ENCODE measurements at regions not wholly inside any gene's neighbourhood (a gene's known extent, or its start where the extent isn't known, plus 50 kb on each side); places are given as distances from the start of the nearest gene placed in this dataset.
"Not testable (repeated sequence)": the region's sequence is repeated elsewhere in the genome, so short reads cannot be mapped to it uniquely, and the experiment has no call there.

DNA sequence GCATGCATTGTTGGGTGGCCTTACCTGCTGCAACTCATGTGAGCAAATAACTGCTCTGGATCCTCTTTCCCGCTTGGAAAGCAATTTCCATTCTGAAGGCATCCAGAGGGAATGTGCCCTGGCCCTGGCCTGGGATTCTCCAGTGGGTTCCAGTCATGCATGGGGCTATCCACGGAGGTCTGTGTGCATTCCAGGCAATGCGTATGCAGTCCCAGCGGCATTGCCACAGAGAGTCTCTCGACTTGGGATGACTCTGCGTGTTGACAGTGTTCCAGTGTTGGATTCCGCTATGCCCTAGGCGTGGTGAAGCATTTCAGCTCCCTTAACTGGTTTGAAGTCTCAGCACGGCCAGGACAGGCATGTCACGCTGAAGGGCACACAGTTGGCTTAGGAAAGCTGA lies 113.9 kb downstream of the SNRPN start:
- no peak for DNase-seq

DNA sequence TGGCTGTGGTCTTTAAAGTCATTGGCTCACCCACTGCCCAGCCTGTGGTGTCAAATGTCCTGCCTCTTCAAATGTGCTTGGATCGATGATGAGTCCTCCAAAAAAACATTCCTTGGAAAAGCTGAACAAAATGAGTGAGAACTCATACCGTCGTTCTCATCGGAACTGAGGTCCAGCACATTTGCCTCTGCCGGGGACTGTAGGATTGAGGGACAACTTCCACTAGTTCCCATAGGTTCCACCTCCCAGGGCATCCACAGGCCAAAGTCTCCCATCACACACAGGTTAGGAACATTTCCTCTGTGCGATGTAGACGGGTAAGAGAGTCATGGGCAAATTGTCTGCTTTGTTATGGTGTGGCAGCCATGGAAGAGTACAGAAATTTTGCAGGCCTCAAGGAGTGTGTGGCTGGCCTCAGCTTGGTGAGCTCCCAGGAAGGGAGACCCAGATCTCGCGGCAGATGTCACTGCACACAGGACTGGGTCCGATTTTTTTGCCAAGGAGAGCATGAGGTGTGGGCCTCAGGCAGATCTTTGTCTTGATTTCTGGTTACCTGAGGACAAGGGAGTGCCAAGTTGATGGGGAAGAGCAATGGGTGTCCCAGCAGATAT lies 115.7 kb downstream of the SNRPN start:
- DNase-seq: no peak

DNA sequence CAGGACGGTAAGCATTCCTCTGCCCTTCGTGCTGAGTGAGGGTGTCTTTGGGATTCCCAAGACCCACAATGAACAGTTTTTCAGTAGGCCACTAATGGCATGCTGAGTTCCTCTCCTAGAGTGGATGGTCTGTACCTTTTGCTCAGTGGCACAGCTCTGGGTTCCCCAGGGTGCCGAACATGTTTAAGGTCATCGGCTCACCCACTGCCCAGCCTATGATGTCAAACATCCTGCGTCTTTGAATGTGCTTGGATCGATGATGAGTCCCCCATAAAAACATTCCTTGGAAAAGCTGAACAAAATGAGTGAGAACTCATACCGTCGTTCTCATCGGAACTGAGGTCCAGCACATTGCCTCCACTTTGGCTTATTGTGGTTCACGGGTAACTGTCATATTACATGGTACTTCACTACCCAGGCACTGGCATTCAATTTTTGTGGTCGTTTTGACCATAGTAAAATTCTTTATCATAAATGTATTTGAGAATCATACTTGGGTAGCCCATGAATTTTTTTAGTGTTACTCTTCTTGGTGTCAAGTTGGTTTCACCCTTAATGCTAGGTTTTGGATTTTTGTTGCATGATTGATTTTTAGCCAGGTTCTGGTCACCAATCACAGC lies 118.2 kb downstream of the SNRPN start:
- no peak for DNase-seq

DNA sequence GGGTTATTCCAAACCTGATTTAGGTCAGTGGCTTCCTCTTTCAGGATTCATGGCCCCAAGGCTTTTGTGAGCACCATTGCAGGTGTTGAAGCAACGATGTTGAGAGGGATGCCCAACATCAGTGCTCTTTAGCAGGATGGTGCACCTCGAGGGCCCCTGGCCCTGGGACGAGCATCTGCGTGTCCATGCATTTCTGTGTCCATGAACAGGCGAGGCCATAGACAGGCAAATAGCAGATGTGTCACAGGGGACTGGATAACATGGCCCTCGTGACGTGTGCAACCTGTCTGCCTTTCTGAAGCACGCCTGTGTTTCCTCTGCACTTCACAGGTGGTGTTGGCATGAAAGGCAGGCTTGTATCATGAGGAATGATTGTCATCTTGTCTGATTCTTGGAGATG lies 132.3 kb downstream of the SNRPN start:
- DNase-seq: no peak

DNA sequence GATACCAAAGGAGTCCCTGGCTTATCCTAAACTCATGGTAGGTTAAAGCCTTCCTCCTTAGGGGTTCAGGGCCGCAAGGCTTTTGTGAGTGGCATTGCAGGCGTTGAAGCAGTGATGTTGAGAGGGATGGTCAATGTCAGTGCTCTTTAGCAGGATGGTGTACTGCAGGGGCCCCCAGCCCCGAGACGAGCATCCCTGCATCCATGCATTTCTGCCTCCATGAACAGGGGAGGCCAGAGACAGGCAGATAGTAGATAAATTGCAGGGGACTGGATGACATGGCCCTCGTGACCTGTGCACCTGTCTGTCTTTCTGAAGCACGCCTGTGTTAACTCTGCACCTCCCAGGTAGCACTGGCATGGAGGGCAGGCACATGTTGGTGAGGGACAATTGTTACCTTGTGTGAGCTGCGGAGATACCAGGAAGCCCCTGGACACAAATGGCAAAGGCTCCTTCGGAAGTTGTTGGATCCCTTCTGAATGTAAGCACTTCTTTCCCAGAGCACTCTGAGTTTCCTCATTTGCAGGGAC lies 133.5 kb downstream of the SNRPN start:
- DNase-seq: no peak

DNA sequence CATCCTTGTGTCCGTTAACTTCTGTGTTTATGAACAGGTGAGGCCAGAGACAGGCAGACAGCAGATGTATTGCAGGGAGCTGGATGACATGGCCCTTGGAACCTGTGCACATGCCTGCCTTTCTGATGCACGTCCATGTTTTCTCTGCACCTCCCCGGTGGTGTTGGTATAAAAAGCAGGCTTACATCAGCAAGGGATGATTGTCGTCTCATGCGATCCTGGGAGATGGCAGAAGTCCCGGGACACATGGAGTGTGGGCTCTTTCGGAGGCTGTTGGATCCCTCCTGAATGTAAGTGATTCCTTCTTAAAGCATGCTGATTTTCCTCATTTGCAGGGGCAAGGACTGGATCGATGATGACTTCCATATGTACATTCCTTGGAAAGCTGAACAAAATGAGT lies 134.8 kb downstream of the SNRPN start:
- no peak for DNase-seq

DNA sequence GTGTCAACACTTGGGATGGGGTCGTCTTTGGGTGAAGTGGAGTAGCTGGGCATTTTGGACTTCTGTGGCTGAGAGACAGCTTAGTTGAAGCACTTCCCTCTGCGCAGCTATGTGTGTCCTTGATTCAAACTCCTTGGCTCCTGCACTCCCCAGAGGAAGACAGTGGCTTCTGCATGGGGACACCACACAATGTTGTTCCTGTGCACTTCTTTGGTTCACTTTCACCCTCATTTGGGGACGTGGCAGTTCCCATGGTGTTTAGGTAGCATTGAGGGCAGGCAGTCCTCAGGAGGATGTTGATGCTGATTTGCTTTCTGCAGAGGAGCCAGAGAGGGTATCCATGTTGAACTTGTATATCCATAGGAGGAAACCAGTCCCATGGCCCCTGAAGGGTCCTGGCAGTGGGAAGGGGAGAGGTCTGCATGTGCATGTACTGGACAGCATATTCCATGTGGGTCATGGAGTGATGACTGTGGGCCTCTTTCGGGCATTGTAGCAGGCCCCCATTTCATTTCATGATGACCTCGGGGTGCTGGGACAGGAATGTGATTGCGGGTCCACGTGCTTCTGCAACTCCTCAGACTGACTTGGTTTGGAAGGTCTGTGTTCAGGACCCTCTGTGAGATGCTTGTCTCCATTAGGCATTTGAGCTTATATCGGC lies 135.4 kb downstream of the SNRPN start:
- no peak for DNase-seq

DNA sequence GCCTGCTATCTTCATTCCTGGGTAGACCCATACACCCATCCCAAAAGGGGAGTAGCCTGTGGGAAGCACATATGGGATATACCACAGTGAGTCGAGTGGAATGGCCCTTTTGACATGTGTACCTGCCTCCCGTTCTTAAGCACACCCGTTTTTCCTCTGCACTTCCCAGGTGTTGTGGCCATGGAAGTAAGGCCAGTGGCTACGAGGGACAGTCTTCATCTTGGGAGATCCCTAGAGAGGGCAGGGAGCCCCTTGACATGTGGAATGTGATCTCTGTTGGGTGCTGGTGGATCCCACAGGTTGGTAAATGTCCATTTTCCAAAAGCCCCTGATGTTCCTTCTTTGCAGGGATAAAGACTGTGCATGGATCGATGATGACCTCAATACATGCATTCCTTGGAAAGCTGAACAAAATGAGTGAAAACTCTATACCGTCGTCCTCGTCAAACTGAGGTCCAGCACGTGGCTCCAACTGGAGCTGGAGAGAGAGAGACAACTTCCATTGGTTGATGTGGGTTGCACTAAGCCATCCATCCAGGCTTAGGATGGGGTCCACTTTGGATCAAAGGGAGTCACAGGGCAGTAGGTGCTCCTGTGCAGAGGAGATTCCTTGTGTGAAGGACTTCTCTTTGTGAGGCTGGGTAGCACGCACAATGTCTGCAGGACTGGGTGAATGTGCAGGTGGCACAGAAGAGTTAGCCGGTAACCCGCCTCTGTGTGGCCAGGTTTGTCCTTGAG lies 136.8 kb downstream of the SNRPN start:
- no peak for DNase-seq

DNA sequence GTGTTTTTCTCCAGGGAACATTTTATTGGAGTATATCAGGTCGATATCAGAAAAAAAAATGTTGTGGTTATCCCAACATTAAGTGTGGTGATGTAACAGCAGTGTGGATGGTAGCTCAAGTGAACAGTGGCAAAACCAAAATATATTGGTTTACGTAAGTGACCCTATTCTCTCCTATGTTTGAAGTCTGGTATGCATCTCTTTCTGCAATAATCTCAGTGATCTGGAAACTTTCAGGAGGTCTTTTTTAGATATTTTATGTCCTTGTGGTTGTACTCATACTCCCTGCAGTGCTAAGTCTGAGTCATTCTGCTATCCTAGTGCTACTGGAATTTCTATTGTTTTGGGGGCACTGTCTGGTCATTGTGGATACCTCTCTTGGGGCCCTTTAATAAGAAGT lies 137.9 kb downstream of the SNRPN start:
- DNase-seq: no peak

DNA sequence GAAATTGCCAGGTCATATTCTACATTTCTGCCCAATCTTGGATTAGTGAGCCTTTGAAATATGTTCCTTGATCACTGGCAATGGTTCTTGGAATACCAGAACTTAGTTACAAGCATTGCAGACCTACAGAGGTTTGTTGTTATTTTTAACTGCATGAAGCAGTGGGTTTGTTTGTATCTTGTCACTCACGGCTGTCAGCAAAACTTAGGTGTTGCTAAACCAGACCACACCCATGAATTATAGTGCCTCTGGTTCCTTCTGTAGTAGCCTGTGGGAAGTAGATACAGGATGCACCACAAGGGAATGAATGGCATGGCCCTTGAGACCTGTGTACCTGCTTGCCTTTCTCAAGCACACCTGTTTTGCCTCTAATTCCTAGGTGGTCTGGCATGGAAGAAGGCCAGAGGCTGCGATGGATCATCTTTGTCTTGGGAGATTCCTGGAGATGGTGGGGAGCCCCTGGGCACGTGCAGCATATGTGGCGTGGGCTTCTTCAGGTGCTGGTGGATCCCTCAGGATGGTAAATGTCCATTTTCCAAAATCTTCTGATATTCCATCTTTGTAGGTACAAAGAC lies 138.8 kb downstream of the SNRPN start:
- DNase-seq: no peak

DNA sequence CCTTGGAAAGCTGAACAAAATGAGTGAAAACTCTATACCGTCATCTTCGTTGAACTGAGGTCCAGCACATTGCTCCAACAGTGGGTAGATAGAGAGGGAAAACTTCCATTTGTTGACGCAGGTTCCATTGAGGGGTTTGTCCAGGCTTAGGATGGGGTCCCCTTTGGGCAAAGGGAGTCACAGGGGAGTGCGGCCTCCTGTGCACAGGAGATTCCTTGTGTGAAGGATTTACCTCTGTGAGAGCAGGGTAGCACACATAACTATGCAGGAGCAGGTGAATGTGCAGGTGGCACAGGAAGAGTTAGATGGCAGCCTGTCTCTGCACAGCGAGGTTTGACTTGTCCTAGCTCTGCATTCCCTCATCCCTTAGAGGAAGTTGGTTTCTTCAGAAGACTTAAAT lies 139.3 kb downstream of the SNRPN start:
- DNase-seq: no peak

DNA sequence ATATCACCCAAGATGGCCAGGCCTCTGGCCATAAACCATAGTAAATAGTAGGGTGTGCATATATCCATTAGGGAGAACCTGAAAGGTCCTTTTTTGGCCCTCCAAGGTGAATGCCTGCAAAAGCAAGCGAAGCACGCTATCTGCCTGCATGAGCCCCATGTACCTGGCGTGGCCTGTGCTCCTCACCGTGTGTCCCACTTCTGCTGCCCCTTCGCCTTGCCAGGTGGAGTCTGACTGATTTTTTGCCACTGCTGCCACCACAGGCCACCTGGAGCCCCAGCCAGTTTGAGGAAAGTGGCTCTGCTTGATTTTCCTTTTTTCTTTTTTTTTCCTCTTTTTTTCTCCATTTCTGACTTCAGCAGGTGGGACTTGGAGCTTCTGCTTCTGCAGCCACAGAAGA lies 139.7 kb downstream of the SNRPN start:
- no peak for DNase-seq

DNA sequence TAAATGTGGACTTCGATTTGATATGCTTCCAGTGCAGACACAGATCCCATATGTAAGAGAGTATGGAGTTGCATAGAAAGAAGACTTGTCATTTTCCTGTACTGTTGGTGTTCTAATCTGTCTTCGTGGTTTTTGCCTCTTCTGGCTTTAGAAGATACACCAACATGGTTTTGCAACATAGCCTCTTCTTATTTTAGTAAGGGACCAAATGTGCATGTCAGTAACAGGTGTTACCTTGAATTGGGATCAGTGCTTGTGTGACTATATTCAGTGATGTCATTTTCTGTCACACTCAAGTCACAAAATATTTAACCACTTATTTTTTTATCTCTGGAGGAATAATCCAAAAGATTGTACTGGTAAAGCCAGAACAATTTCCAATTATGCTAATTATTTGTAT lies 140.4 kb downstream of the SNRPN start:
- DNase-seq: peak; percentile 28

DNA sequence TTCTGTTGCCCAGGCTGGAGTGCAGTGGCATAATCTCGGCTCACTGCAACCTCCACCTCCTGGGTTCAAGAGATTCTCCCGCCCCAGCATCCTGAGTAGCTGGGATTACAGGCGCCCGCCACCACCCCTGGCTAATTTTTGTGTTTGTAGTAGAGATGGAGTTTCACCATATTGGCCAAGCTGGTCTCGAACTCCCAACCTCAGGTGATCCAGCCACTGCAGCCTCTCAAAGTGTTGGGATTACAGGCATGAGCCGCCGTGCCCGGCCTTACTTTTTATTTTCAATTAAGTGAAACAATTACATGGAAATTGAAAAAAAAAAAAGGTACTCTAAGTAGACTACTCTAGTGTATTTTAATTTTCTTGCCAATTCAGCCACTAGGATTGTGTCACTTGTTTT lies 145.2 kb downstream of the SNRPN start:
- DNase-seq: not testable (repeated sequence)

DNA sequence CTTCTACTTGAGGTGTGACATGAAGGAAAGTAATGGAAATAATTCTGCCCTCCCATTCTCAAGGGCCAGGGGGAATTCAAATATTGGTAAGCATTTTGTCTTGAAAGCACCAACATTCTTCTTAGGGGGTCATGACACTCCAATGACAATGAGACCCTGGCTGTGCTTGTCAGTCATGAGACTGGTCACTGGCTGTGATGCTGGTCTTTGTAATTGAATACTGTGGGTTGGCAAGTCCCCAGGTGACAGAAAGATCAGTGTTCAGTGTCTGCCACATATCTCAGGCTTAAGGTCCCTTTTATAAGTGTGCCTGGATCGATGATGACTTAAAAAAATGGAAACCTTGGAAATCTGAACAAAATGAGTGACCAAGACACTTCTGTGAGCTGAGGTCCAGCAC lies 151.4 kb downstream of the SNRPN start:
- no peak for DNase-seq

DNA sequence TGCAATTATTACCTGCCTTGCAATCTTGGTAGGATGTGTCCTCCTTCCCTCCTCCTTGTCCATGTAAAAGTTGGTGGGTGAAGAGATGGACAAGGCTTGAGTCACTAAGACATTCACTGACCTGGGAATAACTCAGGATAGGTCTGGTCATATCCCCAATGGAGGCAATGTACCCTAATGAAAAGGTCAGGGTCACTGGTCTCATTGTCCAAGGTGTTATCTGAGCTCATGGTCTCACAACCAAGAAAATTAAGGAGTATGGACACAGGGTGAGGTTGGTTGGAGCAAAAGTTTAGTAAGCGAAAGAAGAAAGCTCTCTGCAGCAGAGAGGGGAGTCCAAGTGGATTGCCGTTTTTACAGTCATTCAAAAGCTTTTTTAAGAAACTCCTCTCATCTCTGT lies 179.0 kb downstream of the SNRPN start:
- DNase-seq: no peak

DNA sequence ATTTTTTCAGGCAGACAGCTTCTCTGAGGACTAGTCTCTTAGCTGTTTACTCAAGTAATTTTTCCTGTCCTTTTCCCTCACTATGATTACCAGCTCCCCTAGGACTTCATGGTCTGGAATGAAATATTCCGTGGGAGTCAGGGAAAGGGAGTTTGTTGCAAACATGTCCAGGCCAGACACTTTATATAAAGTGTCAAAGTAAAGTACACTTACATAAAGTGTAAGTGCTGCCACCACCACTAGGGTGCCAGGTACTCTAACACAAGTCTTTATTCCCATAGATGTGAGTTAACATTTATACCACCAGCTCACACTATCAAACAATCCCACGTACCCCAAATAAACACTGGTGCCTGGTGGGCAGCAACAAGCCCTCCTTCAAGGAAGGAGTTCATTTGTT lies 179.8 kb downstream of the SNRPN start:
- peak; percentile 2 for DNase-seq

DNA sequence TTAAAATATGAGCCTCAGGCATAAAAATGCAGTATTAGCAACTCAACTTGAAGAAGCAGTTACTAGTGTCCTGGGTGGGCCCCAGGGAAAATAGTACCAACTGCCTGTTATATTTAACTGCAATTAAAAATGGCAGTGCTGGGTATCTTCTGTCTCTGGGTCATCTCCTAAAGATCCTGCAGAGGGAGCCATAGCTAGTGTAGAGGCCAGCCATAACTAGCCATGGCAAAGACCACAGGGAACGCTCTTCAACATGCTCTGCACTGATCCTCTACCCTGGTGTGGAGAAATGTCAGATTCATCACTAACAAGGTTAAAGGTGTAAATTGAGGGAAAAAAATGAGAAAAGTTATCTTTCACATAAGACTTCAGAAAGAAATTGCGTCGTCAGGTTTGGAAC lies 181.3 kb downstream of the SNRPN start:
- peak; percentile 27 for DNase-seq

DNA sequence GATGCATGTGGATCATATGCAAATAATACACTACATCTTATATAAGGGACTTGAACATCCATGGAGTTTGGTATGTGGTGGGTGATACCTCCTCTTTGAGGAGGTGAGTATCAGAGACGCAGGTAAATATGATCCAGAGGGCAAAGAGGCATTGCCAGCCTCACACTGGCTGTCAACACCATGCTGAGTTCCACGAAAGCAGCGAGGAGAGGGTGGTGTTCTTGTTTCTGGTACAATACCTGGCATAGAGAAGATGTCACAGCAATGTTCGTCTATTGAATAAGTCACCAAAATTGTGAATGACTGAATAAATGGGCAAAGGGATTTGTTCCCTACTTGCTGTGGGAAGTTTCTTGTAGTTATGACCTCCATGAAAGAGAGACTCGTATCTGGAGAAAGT lies 182.2 kb downstream of the SNRPN start:
- DNase-seq: no peak

DNA sequence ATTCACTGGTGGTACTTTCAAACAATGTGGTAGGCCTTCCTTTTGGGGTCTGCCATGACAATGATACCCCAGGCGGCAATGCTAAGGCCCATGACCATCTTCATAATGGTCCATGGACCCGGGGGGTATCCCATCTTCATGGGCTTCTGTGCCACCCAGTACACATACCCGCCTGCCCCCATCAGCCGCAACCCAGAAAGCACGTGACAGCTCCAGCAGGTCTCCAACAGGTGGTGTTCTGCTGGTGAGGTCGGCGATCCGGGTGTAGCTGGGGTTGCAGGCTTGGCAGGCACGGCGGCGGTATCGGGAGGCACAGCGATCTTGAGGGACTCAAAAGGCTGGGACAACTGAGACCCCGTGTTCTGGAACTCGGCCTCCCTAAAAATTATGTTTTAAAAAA lies 214.5 kb downstream of the SNRPN start:
- no peak for DNase-seq

DNA sequence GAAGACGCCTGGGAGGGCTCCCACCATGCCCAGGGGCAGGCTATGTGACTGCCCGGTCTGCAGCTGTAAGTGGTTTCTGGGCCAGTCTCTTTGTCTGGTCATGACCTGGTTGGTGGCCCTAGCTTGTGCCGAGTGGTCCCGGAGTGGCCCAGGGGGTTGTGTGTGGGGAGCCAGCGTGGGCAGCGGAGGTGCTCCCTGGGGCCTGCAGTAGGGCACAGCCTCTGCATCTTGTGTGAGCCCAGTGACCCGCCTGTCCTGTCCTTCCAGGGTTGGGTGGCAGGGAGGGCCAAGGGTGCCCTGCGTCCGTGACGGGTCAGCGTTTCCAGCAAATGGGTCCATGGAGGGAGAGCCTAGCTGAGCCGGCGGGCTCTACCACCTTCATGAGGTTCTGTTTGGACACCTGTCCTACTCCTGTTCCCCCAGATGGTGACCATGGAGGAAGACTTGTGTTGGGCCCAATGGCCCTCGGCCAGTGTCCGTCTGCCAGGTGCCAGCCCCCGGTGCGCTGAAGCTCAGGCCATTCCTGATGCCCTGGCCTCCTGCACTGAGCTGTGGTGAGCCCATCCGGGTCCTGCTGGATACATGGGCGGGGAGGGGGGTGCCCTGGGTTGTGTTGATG lies 215.4 kb downstream of the SNRPN start:
- DNase-seq: no peak

DNA sequence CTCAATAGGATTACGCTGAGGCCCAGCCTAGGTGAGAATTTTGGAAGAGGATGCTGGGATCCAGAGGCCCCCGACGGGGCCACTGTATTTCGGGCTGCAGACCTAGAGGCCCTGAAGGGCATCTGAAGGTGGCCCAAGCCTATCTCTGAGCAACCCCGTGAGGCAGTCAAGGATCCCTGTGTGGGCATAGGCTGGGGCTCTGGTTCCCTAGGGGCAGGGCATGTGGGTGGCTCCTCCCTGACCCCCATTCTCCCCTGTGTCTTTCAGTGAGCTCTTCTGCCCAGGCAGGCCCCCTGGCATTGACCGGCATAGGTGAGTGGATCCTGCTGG lies 216.0 kb downstream of the SNRPN start:
- DNase-seq: no peak

All from hematopoietic multipotent progenitor cell treated with erythropoietin and hydrocortisone succinate and interleukin-3 and kit ligand, for 4 days (in vitro differentiated cells).